ENCODE measurements at regions not wholly inside any gene's neighbourhood (a gene's known extent, or its start where the extent isn't known, plus 50 kb on each side); places are given as distances from the start of the nearest gene placed in this dataset.

GRCh38 chr20:37596890-37597536, 69.3 kb upstream of the BLCAP start:
- no peak for DNase-seq

GRCh38 chr20:37596168-37596567, 68.5 kb upstream of the BLCAP start:
- DNase-seq: no peak

- DNase-seq: no peak
Observed at GRCh38 chr20:37593710-37594109, 66.0 kb upstream of the BLCAP start.

- no peak for DNase-seq
Observed at GRCh38 chr20:37590938-37591490, 63.3 kb upstream of the BLCAP start.

GRCh38 chr20:37586078-37586477, 58.4 kb upstream of the BLCAP start:
- DNase-seq: no peak

- no peak for DNase-seq
Observed at GRCh38 chr20:37584238-37584807, 56.6 kb upstream of the BLCAP start.

- no peak for DNase-seq
Observed at GRCh38 chr20:37581246-37581645, 53.6 kb upstream of the BLCAP start.

- no peak for DNase-seq
Observed at GRCh38 chr20:37580069-37580468, 52.4 kb upstream of the BLCAP start.

GRCh38 chr20:37579106-37579505, 51.4 kb upstream of the BLCAP start:
- no peak for DNase-seq

- no peak for DNase-seq
Observed at GRCh38 chr20:37577981-37578380, 50.3 kb upstream of the BLCAP start.
